H1 (cell line): ENCODE measurements at regions not wholly inside any gene's neighbourhood (a gene's known extent, or its start where the extent isn't known, plus 50 kb on each side); places are given as distances from the start of the nearest gene placed in this dataset.

Experiments
- CTCF ChIA-PET: fragments of 300-600 bp; sonication (Branson Sonifier 250); formaldehyde crosslinking; loops from one replicate; lab custom pipeline; 2021; ENCODE audit not compliant: partially characterized antibody; lab: Charles Lee
- POLR2A ChIA-PET: fragments of 300-600 bp; sonication (Branson Sonifier 250); formaldehyde crosslinking; loops from one replicate; lab custom pipeline; 2021; ENCODE audit warnings: inconsistent platforms; ENCODE audit not compliant: partially characterized antibody; lab: Charles Lee
- DNase-seq, 2 experiments: peaks; one replicate each; pipeline versions ENCODE4 v3.0.0 to v3.0.0-alpha.2; 2010 to 2022; ENCODE audit warnings: low spot score in 2 of 2, low read depth in 1 of 2, mixed read lengths in 1 of 2
- FAIRE-seq: peaks from 2 replicates; lab custom pipeline; 2011; peaks lifted over from hg19 to GRCh38; lab: Jason Lieb, UNC
- H2AFZ ChIP-seq: 2 replicates; pipeline ENCODE4 v1.8.1; 2012; ENCODE audit warnings: low read length, inconsistent platforms
- H2AK5ac ChIP-seq: 2 replicates; pipeline ENCODE4 v1.6.1; 2013; ENCODE audit warnings: low read depth, low read length
- H2BK120ac ChIP-seq: replicated peaks from 2 replicates; pipeline ENCODE3; 2013; ENCODE audit warnings: low read depth, low read length, inconsistent platforms
- H2BK12ac ChIP-seq: 2 replicates; pipeline ENCODE4 v1.6.1; 2013; ENCODE audit warnings: low read depth, low read length
- H2BK15ac ChIP-seq: 2 replicates; pipeline ENCODE4 v1.6.1; 2013; ENCODE audit warnings: low read length
- H2BK20ac ChIP-seq: 2 replicates; pipeline ENCODE4 v1.6.1; 2013; ENCODE audit warnings: low read length
- H2BK5ac ChIP-seq: 2 replicates; pipeline ENCODE4 v1.6.1; 2013; ENCODE audit warnings: low read depth, low read length
- H3K14ac ChIP-seq: 2 replicates; pipeline ENCODE4 v1.6.1; 2013; ENCODE audit warnings: inconsistent platforms; ENCODE audit not compliant: insufficient read length
- H3K18ac ChIP-seq: 2 replicates; pipeline ENCODE4 v1.6.1; 2013; ENCODE audit warnings: low read length; ENCODE audit errors: extremely low read depth
- H3K23ac ChIP-seq: 2 replicates; pipeline ENCODE4 v1.6.1; 2013; ENCODE audit warnings: inconsistent platforms; ENCODE audit not compliant: insufficient read length
- H3K23me2 ChIP-seq: 2 replicates; pipeline ENCODE4 v1.6.1; 2013; ENCODE audit warnings: low read depth, low read length
- H3K27ac ChIP-seq: 2 replicates; pipeline ENCODE4 v1.6.1; 2011; ENCODE audit warnings: low read depth, low read length, inconsistent platforms
- H3K27me3 ChIP-seq, 4 experiments: replicated peaks in 1 of 4; 1 replicate in 1 of 4; 2 replicates in 3 of 4; pipeline versions ENCODE4 v1.6.1 to v1.8.1; 2011 to 2013; ENCODE audit warnings: low read length in 3 of 4, mild to moderate bottlenecking in 3 of 4, inconsistent platforms in 2 of 4, mixed read lengths in 2 of 4, moderate library complexity in 1 of 4; ENCODE audit not compliant: control insufficient read depth in 3 of 4, insufficient read depth in 3 of 4; ENCODE audit errors: extremely low read depth in 1 of 4
- H3K36me3 ChIP-seq, 4 experiments: 2 replicates each; pipeline versions ENCODE4 v1.6.1 to v1.8.1; 2011 to 2013; ENCODE audit warnings: mild to moderate bottlenecking in 4 of 4, low read length in 3 of 4, moderate library complexity in 2 of 4, control low read depth in 1 of 4, inconsistent platforms in 1 of 4; ENCODE audit not compliant: insufficient read depth in 4 of 4, control insufficient read depth in 2 of 4
- H3K4ac ChIP-seq: replicated peaks from 2 replicates; pipeline ENCODE3; 2013; ENCODE audit warnings: low read length, low read depth, mixed read lengths, inconsistent platforms; ENCODE audit not compliant: insufficient read length
- H3K4me1 ChIP-seq, 4 experiments: replicated peaks in 1 of 4; 1 replicate in 1 of 4; 2 replicates in 3 of 4; pipeline versions ENCODE4 v1.6.1 to v1.8.1; 2011 to 2013; ENCODE audit warnings: low read length in 3 of 4, inconsistent platforms in 2 of 4, mixed read lengths in 1 of 4; ENCODE audit not compliant: insufficient read depth in 4 of 4, control insufficient read depth in 3 of 4
- H3K4me2 ChIP-seq, 2 experiments: 2 replicates each; pipeline versions ENCODE4 v1.6.1 to v1.8.1; 2011 to 2013; ENCODE audit warnings: low read depth in 2 of 2, low read length in 2 of 2, control low read depth in 1 of 2, inconsistent platforms in 1 of 2, mild to moderate bottlenecking in 1 of 2; ENCODE audit not compliant: insufficient read depth in 1 of 2
- H3K4me3 ChIP-seq, 4 experiments: fragments of 200-600, 300-600 bp in 1 of 4; sonication (generic), shearing (Covaris generic), sonication (Bioruptor Twin) in 1 of 4; 2 replicates each; pipeline versions ENCODE4 v1.5.1 to v1.8.1; 2011 to 2016; ENCODE audit warnings: low read length in 4 of 4, low read depth in 3 of 4, control low read depth in 2 of 4, inconsistent platforms in 2 of 4, mild to moderate bottlenecking in 2 of 4, mixed read lengths in 1 of 4, moderate library complexity in 1 of 4; ENCODE audit not compliant: insufficient read depth in 2 of 4; ENCODE audit errors: extremely low read depth in 1 of 4
- H3K56ac ChIP-seq: replicated peaks from 2 replicates; pipeline ENCODE3; 2013; ENCODE audit warnings: low read depth, mild to moderate bottlenecking, mixed read lengths, low read length, inconsistent platforms; ENCODE audit not compliant: insufficient read length
- H3K79me1 ChIP-seq: 2 replicates; pipeline ENCODE4 v1.6.1; 2013; ENCODE audit warnings: low read depth, low read length, control low read depth
- H3K79me2 ChIP-seq, 2 experiments: 2 replicates each; pipeline versions ENCODE4 v1.6.1 to v1.8.1; 2012 to 2013; ENCODE audit warnings: low read length in 2 of 2, mild to moderate bottlenecking in 2 of 2, inconsistent platforms in 1 of 2; ENCODE audit not compliant: insufficient read depth in 2 of 2, control insufficient read depth in 1 of 2
- H3K9ac ChIP-seq, 4 experiments: replicated peaks in 1 of 4; 1 replicate in 1 of 4; 2 replicates in 3 of 4; pipeline versions ENCODE4 v1.6.1 to v1.8.1; 2011 to 2013; ENCODE audit warnings: low read depth in 3 of 4, low read length in 3 of 4, control low read depth in 2 of 4, mild to moderate bottlenecking in 2 of 4, moderate library complexity in 2 of 4, inconsistent platforms in 1 of 4; ENCODE audit errors: extremely low read depth in 1 of 4
- H3K9me3 ChIP-seq, 2 experiments: 2 replicates each; pipeline versions ENCODE4 v1.6.1 to v1.8.1; 2012 to 2013; ENCODE audit warnings: mild to moderate bottlenecking in 2 of 2, moderate library complexity in 2 of 2, control low read depth in 1 of 2, inconsistent platforms in 1 of 2, low read depth in 1 of 2, low read length in 1 of 2, mixed read lengths in 1 of 2; ENCODE audit not compliant: insufficient read depth in 2 of 2
- H4K20me1 ChIP-seq, 2 experiments: replicated peaks in 1 of 2; 2 replicates each; pipeline versions ENCODE3 to v1.8.1; 2011 to 2013; ENCODE audit warnings: inconsistent platforms in 2 of 2, low read length in 2 of 2, mild to moderate bottlenecking in 1 of 2; ENCODE audit not compliant: insufficient read depth in 2 of 2, control insufficient read depth in 1 of 2
- H4K5ac ChIP-seq: 2 replicates; pipeline ENCODE4 v1.6.1; 2013; ENCODE audit warnings: low read length, low read depth, mixed read lengths, inconsistent platforms; ENCODE audit not compliant: insufficient read length
- H4K8ac ChIP-seq: 2 replicates; pipeline ENCODE4 v1.8.0; 2013; ENCODE audit warnings: mild to moderate bottlenecking, moderate library complexity, low read length, inconsistent platforms; ENCODE audit not compliant: insufficient read depth; ENCODE audit errors: extremely low read depth
- H4K91ac ChIP-seq: replicated peaks from 2 replicates; pipeline ENCODE3; 2013; ENCODE audit warnings: low read length, mixed read lengths, inconsistent platforms; ENCODE audit not compliant: insufficient read length
- ASH2L ChIP-seq: fragments of 200-600, 300-600 bp; sonication (generic); IDR thresholded peaks from one replicate; pipeline ENCODE4 v1.7.1; 2017; ENCODE audit warnings: low read length
- CBX8 ChIP-seq: fragments of 300-800, 300-1000 bp; sonication (generic); IDR thresholded peaks from 2 replicates; pipeline ENCODE4 v1.7.1; 2016; ENCODE audit warnings: low read depth, low read length, borderline replicate concordance
- HDAC6 ChIP-seq: IDR thresholded peaks from one replicate; pipeline ENCODE4 v1.7.1; 2012; ENCODE audit warnings: low read depth, mild to moderate bottlenecking, inconsistent platforms, low read length, moderate library complexity
- JUND ChIP-seq: IDR thresholded peaks from 2 replicates; pipeline ENCODE4 v1.6.1; 2011; ENCODE audit warnings: mild to moderate bottlenecking, improper control_type of control experiment, low read length
- RAD21 ChIP-seq, 2 experiments: IDR thresholded peaks in 1 of 2; conservative IDR thresholded peaks in 1 of 2; 2 replicates each; pipeline ENCODE4 v1.6.1; 2011; ENCODE audit warnings: low read depth in 2 of 2, low read length in 2 of 2, improper control_type of control experiment in 1 of 2, inconsistent platforms in 1 of 2, mild to moderate bottlenecking in 1 of 2, moderate library complexity in 1 of 2

DNA sequence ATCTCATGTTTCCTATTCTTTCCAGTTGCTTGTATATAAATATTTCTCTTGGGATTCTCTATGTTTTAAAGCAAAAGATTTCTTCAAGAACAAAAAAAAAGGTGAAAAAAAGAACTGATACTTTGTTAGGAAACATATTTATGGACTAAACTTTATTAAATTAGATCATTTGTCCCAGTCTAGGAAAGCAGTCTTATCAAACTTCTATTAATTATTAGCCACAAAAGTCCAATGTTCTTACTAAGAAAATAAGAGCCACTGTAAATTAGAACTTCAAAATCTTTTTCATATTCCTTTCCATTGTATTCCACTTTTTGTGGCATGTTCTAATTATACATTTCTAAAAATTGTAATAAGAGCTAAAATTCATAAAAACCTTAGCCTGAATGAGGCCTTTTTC is 175.2 kb downstream of the TYW3 start:
- DNase-seq, result no peak
- no peak overlapping the region for H2BK120ac ChIP-seq
- no peak overlapping the region for H3K18ac ChIP-seq
- no peaks in the 10 kb centered on the region for H4K20me1 ChIP-seq
- H3K23ac ChIP-seq, result no peak overlapping the region
- no peaks in the 10 kb centered on the region for H3K79me1 ChIP-seq
- H4K91ac ChIP-seq, result no peak overlapping the region
- no peak overlapping the region for H3K4me3 ChIP-seq
- H4K8ac ChIP-seq, result no peak overlapping the region
- no peaks in the 10 kb centered on the region for H3K79me2 ChIP-seq
- no peaks in the 10 kb centered on the region for H3K4me1 ChIP-seq
- H4K5ac ChIP-seq, result no peak overlapping the region
- H3K23me2 ChIP-seq, result no peaks in the 10 kb centered on the region
- no peak overlapping the region for H2AFZ ChIP-seq
- FAIRE-seq, result no peak
- no peak overlapping the region for H3K4me2 ChIP-seq
- no peak overlapping the region for H3K27ac ChIP-seq
- no peak overlapping the region for H3K4ac ChIP-seq
- no peak overlapping the region for H3K9ac ChIP-seq
- H2BK15ac ChIP-seq, result no peak overlapping the region
- no peak overlapping the region for H2AK5ac ChIP-seq
- ChIA-PET POLR2A (no interaction called here), CTCF (no interaction called here)
- no peaks in the 10 kb centered on the region for H3K9me3 ChIP-seq
- no peak for TF ChIP-seq CBX8
- no peak for TF ChIP-seq ASH2L
- no peak for TF ChIP-seq JUND
- TF ChIP-seq HDAC6, result no peak
- TF ChIP-seq RAD21 (IDR thresholded peaks at IDR 0.05 in 1 of 2, conservative IDR thresholded peaks at IDR 0.05 in 1 of 2; ENCODE audit: low read depth in 2 of 2, low read length in 2 of 2), result no peak
- no peak overlapping the region for H3K14ac ChIP-seq
- H3K56ac ChIP-seq, result no peak overlapping the region
- H3K27me3 ChIP-seq, result no peaks in the 10 kb centered on the region
- H2BK12ac ChIP-seq, result no peak overlapping the region
- H3K36me3 ChIP-seq, result no peaks in the 10 kb centered on the region
- no peak overlapping the region for H2BK20ac ChIP-seq
- H2BK5ac ChIP-seq, result no peak overlapping the region
